IPS-NIHi7 (cell line): ENCODE measurements at regions not wholly inside any gene's neighbourhood (a gene's known extent, or its start where the extent isn't known, plus 50 kb on each side); places are given as distances from the start of the nearest gene placed in this dataset.
A peak's percentile ranks its signal among the peaks of the same experiment; 100 is the strongest.
"Not testable (repeated sequence)": the region's sequence is repeated elsewhere in the genome, so short reads cannot be mapped to it uniquely, and the experiment has no call there.

ENCODE experiments used
- DNase-seq: peaks from one replicate; pipeline ENCODE4 v3.0.0; 2012; ENCODE audit warnings: mixed read lengths; ENCODE audit errors: extremely low spot score

DNA sequence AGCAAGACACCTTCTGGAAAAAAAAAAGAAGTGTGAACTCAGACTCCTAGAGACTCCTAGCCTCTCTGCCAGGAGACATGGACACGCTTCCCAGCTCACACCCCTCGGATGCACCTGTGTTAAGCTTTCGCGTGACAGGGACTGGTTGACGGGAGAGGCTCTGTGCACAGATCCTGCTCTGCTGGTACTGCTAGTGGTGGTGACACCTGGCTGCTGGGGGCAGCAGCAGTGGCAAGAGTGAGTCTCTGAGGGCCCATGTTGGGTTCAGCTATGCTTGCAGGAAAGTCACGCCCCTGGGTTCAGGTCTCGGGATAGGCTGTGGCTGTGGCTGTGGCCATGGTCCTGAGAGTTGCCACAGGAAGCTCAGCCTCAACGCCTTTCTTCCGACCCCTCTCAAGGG, 81.1 kb downstream of the XRCC2 start:
- no peak for DNase-seq

DNA sequence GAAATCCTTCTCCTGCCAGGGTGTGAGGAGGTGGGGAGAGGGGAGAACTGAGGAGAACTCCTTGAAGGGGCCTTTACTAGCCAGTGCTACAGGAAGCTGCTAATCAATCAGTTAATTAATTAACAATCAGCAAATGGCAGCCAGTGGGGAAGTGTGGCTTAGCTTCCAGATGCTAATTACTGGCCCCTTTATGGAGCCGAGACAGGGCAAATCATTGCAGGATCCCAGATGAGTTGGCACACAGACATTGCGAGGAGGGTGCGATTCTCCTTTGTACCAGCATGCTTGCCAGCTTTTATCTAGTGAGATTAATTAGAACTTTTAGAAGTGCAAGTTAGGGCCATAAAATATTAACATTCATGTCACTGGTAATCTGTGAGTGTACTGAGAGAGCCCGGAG, 84.0 kb downstream of the XRCC2 start:
- no peak for DNase-seq

DNA sequence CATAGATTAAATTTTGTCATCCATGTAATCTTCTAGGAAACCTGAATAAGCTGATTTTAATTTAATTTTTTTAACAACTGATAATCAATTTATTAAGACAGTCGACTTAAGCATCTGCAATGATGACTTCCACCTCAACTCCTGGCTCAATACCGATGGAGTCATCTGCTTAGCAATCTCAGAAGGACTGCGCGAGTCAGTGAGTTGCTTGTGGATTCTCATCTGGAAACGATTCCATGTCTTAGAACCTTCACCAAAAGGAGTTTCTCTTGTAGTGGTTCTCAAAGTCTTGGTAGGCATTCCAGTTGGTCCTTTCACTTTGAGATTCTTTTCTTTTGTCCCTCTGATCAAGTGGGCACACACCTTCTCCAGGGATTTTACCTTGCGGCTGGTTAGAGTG, 85.5 kb downstream of the XRCC2 start:
- DNase-seq, result no peak

DNA sequence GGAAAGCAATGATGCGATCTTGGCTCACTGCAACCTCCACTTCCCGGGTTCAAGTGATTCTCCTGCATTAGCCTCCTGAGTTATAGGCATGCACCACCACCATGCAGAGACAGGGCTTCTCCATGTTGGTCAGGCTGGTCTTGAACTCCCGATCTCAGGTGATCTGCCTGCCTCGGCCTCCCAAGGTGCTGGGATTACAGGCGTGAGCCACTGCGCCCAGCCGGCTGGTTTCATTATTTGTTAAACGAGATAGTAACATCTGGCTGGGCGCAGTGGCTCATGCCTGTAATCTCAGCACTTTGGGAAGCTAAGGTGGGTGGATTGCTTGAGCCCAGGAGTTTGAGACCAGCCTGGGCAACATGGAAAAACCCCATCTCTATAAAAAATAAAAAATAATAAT, 86.1 kb downstream of the XRCC2 start:
- not testable (repeated sequence) for DNase-seq

DNA sequence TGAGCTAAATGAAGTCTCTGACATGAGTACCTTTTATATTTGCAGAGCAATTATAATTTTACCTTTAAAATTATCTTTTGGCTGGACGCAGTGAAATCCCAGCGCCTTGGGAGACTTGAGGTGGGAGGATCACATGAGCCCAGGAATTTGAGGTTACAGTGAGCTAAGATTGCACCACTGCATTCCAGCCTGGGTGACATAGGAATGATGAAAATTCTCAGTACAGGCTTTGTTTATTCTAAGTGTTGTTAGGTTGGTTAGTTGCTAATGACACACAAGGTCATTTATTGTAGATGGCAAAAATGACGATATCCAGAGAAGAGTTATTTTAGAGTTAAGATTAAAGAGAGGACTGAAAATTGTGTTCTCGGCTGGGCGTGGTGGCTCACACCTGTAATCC, 87.6 kb downstream of the XRCC2 start:
- DNase-seq, result no peak

DNA sequence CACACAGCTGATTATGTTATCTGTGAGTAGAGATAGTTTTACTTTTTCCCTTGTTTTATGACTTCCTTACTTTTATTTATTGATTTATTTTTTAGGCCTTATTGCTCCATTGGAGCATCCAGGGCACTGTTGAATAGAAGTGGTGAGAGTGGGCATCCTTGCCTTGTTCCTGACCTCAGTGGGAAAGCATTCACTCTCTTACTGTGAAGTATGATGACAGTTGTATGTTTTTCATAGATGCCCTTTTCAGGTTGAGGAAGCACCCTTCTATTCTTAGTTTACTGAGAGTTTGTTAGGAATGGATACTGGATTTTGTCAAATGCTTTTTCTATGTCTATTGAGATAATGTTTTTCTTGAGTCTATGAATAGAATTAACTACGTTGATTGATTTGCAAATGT, 88.6 kb downstream of the XRCC2 start:
- DNase-seq, result no peak

DNA sequence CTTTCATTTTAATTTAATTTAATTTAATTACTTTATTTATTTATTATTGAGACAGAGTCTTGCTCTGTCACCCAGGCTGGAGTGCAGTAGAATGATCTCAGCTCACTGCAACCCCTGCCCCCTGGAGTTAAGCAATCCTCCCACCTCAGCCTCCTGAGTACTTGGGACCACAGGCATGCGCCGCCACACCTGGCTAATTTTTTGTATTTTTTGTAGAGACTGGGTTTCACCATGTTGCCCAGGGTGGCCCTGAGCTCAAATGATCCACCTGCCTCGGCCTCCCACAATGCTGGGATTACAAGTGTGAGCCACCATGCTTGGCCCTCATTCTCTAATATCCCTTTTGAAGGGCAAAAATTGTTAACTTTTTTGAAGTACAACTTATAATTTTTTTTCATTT, 92.9 kb downstream of the XRCC2 start:
- DNase-seq, result no peak

DNA sequence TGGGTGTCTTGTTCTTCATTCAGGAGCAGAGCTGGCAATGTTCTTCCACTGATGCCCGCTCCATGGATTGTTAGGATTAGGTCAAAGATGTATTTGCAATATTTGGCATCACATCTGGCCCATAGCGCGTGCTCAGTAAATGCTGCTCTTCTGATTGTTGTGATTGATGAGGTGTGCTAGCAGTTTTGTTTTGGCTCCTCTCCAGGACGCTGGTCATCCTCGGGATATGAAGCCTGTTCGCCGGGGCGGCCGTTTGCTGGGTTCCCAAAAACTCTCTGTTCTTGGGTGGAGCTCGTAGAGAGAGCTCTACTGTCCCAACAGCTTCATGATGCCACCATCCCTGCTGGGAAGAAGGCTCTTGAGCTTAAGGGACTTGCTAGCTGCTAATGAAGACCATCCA, 96.9 kb downstream of the XRCC2 start:
- DNase-seq, result no peak

DNA sequence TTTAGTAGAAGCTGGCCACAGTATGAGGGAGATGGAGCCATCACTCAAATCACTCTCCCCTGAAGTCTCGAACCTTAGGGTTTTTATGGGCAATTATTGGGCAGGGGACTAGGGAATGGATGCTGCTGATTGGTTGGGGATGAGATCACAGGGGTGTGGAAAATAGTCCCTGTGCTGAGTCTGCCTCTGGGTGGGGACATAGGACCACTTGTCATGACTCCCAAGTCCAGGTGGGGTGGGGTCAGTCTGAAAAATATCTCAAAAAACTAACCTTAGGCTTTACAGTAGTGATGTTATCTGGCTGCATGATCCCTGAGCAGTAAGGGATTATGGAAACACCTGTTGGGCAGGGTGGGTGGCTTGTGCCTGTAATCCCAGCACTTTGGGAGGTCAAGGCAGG, 98.6 kb downstream of the XRCC2 start:
- no peak for DNase-seq

DNA sequence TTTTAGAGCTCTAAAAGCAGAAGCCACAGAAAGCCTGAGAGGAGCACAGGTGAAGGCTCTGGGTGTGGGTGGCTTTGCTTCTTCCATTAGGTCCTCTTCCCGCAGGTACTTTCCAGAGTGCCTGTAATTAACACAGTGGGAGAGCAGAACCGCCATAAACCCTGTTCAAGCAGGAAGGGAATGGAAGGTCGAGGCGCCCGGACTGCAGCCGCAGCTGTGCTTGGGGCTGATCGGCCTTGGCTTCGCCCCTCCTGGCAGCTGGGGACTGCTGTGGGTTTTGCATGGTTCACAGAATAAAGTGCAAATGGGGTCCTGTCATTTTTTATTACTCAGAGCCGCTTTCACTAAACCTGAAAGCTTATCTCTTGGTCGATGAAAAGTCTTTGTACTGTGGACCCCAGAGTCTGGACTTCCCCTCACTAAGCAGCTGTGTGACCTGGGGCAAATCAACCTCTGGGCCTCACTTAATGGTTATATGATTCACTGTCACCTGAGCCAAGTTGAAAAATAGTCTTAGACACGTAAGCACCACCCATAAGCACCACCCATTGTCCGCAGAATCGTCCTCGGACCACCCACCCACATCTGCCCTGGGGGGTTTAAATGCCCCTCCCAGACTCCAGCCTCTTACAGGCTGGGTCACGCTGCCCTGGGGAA, 100.9 kb downstream of the XRCC2 start:
- no peak for DNase-seq

DNA sequence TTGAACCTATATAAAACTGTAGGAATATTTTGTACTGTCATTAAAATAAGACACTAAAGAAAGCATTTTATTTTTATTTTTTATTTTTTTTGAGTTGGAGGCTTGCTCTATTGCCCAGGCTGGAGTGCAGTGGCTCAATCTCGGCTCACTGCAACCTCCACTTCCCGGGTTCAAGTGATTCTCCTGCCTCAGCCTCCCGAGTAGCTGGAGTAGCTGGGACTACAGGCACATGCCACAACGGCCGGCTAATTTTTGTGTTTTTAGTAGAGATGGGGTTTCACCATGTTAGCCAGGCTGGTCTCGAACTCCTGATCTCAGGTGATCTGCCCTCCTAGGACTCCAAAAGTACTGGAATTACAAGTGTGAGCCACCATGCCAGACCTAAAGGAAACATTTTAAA, 102.8 kb downstream of the XRCC2 start:
- DNase-seq, result not testable (repeated sequence)

DNA sequence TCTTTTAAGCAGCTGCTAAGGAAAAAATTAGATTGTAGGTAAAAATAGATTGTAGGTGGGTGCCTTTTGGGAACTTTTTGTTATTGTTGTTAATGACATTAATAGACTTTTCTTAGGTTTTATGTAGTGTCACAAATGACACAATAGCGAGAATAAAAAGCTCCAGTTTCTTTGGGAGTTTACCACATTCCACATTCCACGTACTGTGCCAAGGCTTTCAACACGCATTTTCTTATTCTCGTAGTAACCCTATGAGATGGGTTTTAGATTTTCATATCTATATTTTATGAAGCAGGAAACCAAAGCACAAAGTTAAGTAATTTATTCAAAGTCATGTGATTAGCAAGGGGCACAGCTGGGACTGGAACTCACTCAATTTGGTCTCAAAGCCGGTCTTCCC, 103.8 kb downstream of the XRCC2 start:
- DNase-seq, result no peak

DNA sequence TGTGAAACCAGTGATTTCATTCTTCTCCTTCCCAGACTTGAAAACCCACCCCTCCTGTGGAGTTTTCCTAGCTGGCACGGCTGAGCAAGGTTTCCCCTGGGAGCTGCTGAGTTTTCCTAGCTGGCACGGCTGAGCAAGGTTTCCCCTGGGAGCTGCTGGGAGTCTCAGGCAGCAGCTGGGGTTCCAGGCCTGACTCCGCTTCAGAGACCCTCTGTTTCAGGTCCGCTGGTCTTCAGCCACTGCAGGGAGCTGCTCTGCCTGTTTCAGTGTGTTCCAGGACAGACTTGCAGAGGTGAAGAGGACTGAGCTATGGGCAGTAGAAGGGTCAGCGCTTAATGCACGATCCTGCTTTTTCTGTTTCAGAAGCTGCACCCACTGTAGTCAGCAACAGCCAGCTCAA, 104.9 kb downstream of the XRCC2 start:
- DNase-seq, result no peak

DNA sequence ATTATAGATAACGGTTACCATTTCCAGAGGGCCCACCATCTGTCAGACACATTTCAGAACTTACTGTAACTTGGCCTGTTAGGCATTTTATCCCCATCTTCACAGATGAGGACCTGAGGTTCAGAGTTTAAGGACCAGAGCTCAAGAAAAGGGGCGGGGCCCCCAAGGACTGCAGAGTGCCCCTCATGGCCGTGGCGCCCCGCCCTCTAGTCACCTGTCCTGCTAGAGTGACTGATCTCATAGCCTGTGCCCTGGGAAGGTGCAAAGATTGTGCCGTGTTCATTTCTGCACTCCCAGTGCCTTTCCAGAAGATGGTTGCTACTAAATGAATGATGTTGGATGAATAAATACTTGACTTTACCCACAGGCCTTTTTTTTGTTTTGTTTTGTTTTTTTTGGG, 107.0 kb downstream of the XRCC2 start:
- DNase-seq, result no peak

DNA sequence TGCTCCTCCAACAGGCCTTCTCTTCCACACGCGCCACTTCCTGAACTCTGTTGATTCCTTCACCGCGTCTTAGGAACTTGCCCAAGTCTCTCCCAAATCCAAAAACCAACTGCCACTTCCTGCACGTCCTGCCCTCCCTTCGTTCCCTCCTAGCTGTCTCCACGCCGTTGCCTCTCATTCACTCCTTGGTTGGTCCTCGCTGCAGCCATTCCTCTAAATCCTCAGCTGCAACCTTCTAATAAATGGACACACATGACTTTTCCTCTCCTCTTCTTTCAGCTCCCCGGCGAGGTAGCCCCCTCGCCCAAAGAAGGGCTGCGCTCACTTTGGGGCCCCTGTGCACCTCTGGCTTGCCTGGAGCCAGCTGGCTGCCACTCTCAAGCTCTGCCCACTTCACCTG, 110.2 kb downstream of the XRCC2 start:
- DNase-seq, result no peak

DNA sequence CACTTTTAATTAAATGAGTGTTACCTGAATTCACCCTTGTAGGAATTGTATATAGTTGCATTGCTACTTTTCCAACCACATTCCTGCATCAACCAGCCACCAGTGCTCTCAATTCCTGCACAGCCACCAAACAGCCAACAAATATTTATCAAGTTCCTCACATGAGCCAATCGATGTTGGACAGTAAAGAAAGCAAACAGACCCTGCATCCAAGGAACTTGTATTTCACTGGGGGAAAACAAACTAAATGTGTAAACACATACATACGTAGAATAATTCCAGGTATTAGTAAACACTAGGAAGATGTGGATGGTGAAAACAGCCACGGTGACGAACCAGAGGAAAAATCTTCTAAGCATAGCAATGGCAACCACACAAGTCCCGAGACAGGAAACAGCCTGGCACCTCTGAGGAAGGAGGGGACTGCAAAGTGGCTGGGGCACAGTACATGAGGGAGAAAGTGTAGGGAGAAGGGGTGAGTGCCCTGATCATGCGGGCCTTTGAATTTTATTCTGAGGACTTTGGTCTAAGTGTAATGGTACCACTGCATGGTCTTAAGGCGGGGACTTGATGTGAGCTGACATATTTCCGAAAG, 111.2 kb downstream of the XRCC2 start:
- DNase-seq, result no peak

DNA sequence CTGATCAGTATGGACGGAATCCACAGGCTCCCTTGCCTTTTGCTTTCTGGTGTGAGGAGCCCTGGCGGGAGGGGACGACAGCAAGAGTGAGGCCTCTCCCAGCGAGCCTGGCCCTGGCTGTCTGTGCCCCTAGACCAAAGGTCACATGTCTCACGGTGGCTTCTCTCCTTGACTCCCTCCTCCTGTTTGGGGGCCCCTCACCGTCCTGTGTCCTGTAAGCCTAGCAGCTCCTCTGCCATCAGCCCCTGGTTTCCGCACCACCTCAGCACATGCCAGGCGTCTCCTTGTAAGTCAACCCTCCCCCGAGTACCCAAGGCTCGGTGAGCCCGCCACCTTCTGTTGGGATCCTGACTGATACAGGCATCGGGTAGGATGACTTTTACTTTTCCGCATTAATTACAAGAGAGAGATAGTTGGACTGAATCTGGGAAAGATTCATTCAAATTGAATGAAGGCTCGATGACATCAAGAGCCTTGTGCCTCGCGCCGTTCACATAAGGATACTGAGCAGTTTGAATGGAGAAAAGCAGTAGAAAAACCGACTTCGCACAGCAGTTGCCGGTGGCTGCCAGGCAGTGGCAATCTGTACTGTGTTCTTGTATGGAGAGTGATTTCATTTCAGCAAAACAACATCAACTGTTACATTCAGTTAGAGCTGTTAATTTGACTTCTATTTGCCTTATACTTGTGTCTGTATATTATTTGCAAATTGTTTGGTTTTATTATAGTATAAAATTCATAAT, 119.8 kb downstream of the XRCC2 start:
- DNase-seq, result no peak

DNA sequence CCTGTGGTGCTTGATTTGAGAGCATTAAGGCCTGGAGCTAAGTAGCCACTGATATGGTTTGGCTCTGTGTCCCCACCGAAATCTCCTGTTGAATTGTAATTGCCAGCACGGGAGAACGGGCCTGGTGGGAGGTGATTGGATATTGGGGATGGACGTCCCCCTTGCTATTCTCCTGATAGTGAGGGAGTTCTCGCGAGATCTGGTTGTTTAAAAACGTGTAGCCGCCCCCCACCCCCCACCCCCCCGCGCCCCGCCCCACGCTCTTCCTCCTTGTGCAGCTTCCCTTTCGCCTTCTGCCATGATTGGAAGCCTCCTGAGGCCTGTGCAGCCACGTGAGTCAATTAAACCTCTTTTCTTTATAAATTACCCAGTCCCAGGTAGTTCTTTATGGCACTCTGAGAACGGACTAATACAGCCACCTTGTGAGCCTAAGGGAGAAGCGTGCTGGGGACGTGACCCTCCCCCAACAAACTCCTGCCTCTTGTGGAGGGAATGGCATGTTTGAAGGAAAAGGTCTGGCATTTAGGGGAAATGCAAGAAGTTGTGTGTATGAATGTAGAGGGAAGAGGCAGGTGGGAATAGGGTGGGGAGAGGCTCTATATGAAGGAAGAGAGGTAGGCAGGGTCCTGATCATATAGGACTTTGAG, 118.0 kb upstream of the KMT2C start:
- peak; percentile 64 for DNase-seq

DNA sequence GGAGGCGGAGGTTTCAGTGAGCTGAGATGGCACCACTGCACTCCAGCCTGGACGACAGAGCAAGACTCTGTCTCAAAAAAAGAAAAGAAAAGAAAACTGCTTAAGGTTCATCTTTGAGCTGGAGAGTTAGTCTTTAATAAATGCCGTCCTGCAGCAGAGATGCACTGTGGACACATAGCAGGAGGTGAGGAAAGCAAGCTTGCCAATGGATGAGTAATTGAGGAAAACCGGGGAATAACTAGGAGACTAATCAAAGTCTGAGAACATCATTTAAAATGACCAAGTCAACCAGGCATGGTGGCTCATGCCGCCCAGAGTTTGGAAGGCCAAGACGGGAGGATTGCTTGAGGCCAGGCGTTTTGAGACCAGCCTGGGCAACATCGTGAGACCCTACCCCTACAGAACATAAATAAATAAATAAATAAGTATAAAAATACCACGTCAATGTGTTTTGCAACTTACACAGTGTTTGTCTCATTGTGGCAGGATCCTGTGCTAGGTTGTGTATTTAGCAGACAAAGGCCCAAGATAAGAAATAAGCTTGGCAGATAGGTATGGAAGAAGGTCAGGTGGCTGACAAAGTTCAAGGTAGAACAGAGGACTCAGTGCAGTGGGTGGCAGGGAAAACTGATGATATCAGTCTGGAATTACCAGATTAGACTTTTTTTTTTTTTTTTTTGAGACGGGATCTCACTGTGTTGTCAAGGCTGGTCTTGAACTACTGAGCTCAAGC, 115.7 kb upstream of the KMT2C start:
- DNase-seq, result no peak

DNA sequence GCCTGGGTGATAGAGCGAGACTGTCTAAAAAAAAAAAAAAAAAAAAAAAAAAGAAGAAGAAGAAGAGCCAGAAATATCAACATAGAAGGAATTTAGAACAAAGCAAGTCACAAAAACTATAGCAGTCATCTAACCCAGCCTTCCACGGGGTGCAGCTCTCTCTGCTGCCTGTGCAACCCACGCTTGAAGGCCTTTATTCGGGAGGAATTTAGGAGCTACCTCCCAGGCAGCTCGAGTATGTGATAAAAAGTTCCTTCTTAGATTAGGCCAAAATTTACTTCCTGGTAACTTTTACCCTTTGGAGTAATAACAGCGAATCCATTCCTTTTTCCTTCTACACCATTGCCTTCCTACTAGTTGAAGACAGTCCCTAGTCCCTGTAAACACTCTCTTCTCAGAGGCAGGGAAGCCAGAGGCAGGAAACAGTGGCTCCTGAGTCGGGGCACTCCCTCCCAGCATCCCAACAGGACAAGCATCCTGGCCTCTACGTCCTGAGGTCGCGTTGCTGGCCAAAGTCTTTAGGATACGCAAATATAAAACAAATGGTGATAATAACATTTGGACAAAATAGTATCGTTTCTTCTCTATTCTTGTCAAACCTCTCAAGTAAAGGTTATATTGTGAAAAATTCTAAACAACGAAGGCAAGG, 109.3 kb upstream of the KMT2C start:
- DNase-seq, result no peak

DNA sequence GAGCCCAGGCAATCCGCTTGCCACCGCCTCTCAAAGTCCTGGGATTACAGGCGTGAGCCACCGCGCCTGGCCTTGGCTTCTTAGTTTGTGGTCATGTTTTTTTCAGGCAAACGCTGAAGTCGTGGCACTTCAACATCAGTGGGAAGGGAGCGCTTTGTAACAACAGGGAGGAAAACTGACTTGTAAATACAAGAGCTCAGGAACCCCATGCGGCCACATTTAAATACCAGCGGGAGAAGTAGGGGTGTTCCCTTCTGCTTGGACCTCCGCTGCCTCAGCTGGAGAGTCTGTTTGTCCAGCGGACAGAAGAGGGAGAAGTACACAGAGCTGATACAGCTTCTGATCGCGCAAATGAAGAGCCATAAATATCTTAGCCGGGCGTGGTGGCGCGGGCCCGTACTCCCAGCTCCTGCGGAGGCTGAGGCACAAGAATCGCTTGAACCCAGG, 108.7 kb upstream of the KMT2C start:
- no peak for DNase-seq

DNA sequence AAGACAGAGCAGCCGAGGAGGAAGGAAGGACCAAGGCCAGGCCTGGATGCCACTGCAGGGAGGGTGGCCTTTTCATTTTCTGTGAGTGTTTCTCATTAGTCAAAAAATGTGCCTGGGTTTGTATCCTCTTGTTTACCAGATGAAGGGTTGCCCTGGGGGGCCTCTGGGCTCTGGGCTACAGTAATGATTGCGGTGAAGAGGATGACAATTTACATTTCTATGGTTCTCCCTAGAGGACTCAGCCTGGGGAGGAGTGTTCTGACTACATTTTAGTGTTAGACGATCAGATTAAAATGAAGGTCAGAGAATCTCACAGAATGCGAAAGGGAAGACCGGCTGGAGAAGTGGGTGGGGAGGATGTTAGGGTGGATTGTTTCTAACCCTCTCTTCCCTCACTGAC, 108.0 kb upstream of the KMT2C start:
- peak; percentile 63 for DNase-seq
